K562 (cell line): ENCODE measurements at regions not wholly inside any gene's neighbourhood (a gene's known extent, or its start where the extent isn't known, plus 50 kb on each side); places are given as distances from the start of the nearest gene placed in this dataset.

Experiments used
- CREB3 ChIP-seq: fragments of 450-650 bp; conservative IDR thresholded peaks from 2 replicates; pipeline ENCODE4 v1.6.1; 2016; ENCODE audit warnings: missing genetic modification characterization, low read depth, mild to moderate bottlenecking, missing compliant biosample characterization, moderate library complexity
- CTCF ChIP-seq, 3 experiments: IDR thresholded peaks in 2 of 3; conservative IDR thresholded peaks in 1 of 3; 2 replicates each; pipeline ENCODE4 v1.5.1; 2011 to 2012; ENCODE audit warnings: low read length in 3 of 3, mild to moderate bottlenecking in 3 of 3, control low read depth in 2 of 3, improper control_type of control experiment in 1 of 3, inconsistent platforms in 1 of 3, low read depth in 1 of 3, mixed read lengths in 1 of 3, moderate library complexity in 1 of 3; ENCODE audit not compliant: insufficient read depth in 2 of 3
- ELF1 ChIP-seq: fragments of 200-800 bp; sonication (Bioruptor generic); IDR thresholded peaks from 2 replicates; pipeline ENCODE4 v1.6.1; 2016; ENCODE audit warnings: missing genetic modification characterization, missing compliant biosample characterization
- PHF20 ChIP-seq: fragments of 450-650 bp; IDR thresholded peaks from 2 replicates; pipeline ENCODE4 v1.6.1; 2018; ENCODE audit not compliant: partially characterized antibody
- RBM39 ChIP-seq: fragments of 200-400 bp; formaldehyde crosslinking; optimal IDR thresholded peaks from 2 replicates; pipeline ENCODE3; 2018; ENCODE audit warnings: low read depth, low read length
- YBX1 ChIP-seq: fragments of 450-650 bp; IDR thresholded peaks from 2 replicates; pipeline ENCODE4 v1.7.1; 2016; ENCODE audit warnings: mild to moderate bottlenecking
- ZNF24 ChIP-seq: fragments of 450-650 bp; IDR thresholded peaks from 2 replicates; pipeline ENCODE4 v1.6.1; 2016

- TF ChIP-seq ZNF24, result no peak
- no peak for TF ChIP-seq PHF20
- no peak for TF ChIP-seq CREB3 (tag)
- no peak for TF ChIP-seq CTCF (IDR thresholded peaks at IDR 0.05 in 2 of 3, conservative IDR thresholded peaks at IDR 0.05 in 1 of 3; ENCODE audit: insufficient read depth in 2 of 3, low read depth in 1 of 3, low read length in 3 of 3)
- TF ChIP-seq ELF1 (tag), result no peak
- no peak for TF ChIP-seq RBM39
- TF ChIP-seq YBX1, result no peak
These were observed 154.2 kb upstream of the COL21A1 start for GRCh38 chr6:56401477-56402070.
